ENCODE measurements at regions not wholly inside any gene's neighbourhood (a gene's known extent, or its start where the extent isn't known, plus 50 kb on each side); places are given as distances from the start of the nearest gene placed in this dataset.

DNA sequence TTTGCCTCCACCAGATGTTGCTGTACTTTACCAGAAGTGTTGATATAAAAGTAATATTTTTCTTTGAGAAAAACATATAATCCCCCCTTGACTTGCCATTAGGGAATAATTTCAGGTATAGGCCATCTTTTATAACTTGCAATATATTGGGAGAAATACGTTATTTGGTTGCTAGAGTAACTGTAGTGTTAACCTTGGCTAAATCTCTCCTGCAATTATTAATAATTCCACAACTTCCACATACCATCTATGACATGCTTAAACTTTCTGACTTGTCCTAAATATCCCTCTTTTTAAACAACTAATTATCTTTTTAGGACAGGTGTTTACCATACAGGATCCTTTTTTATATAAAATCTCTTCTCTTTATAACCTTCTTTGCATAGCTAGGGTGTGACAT lies 1048.2 kb downstream of the SLC16A7 start:
- Mint-ChIP-seq H3K36me3 (ENCODE audit: low read depth) (no peaks in the 10 kb centered on the region), H3K4me1 (no peaks in the 10 kb centered on the region), H3K4me3 (no peak overlapping the region), H3K9me3 (peaks cover 55% of the 10 kb centered on the region), H3K27ac (no peak overlapping the region), H3K27me3 (ENCODE audit: low read depth, poor library complexity) (peaks cover 3% of the 10 kb centered on the region)
- no peak for DNase-seq
- TF ChIP-seq, protein P1, sequence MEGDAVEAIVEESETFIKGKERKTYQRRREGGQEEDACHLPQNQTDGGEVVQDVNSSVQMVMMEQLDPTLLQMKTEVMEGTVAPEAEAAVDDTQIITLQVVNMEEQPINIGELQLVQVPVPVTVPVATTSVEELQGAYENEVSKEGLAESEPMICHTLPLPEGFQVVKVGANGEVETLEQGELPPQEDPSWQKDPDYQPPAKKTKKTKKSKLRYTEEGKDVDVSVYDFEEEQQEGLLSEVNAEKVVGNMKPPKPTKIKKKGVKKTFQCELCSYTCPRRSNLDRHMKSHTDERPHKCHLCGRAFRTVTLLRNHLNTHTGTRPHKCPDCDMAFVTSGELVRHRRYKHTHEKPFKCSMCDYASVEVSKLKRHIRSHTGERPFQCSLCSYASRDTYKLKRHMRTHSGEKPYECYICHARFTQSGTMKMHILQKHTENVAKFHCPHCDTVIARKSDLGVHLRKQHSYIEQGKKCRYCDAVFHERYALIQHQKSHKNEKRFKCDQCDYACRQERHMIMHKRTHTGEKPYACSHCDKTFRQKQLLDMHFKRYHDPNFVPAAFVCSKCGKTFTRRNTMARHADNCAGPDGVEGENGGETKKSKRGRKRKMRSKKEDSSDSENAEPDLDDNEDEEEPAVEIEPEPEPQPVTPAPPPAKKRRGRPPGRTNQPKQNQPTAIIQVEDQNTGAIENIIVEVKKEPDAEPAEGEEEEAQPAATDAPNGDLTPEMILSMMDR (IDR thresholded peaks at IDR 0.05): no peak

DNA sequence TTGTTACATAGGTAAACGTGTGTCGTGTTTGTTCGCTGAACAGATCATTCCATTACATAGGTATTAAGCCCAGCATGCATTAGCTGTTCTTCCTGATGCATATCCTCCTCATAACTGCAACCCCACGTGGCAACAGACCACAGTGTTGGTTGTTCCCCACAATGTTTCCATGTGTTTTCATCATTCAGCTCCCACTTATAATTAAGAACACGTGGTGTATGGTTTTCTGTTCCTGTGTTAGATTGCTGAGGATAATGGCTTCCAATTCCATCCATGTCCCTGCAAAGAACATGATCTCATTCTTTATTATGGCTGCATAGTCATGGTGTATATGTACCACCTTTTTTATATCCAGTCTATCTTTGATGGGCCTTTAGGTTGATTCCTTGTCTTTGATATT lies 1071.1 kb downstream of the SLC16A7 start:
- Mint-ChIP-seq H3K4me3 (no peak overlapping the region), H3K9me3 (no peaks in the 10 kb centered on the region), H3K36me3 (ENCODE audit: low read depth) (no peaks in the 10 kb centered on the region), H3K27me3 (ENCODE audit: low read depth, poor library complexity) (no peaks in the 10 kb centered on the region), H3K4me1 (no peaks in the 10 kb centered on the region), H3K27ac (no peak overlapping the region)
- DNase-seq: no peak
- TF ChIP-seq, protein P1 (IDR thresholded peaks at IDR 0.05): no peak

DNA sequence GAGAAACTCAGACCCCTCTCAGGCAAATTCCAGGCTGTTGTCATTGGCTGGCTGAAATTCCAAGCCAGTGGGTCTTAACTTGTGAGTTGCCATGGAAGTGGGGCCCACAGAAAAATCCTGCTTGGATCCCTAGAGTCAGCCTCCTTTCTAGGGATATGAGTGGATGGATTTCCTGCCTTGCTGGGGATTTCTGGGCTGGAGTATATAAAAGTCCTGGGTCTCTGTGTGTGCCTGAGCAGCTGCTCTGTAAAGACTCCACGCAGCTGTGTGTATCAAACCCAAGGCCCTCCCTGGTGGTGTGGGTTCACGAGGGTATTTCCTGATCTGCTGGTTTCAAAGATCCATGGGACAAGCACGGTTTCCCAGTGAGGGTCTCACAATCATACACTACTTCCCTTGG lies 1077.1 kb downstream of the SLC16A7 start:
- no peaks in the 10 kb centered on the region for H3K36me3 Mint-ChIP-seq (ENCODE audit: low read depth)
- H3K27me3 Mint-ChIP-seq (ENCODE audit: low read depth, poor library complexity): no peaks in the 10 kb centered on the region
- no peak overlapping the region for H3K4me3 Mint-ChIP-seq
- H3K27ac Mint-ChIP-seq: no peak overlapping the region
- DNase-seq: no peak
- no peaks in the 10 kb centered on the region for H3K4me1 Mint-ChIP-seq
- TF ChIP-seq, protein P1 (IDR thresholded peaks at IDR 0.05): no peak
- H3K9me3 Mint-ChIP-seq: peaks cover 4% of the 10 kb centered on the region

DNA sequence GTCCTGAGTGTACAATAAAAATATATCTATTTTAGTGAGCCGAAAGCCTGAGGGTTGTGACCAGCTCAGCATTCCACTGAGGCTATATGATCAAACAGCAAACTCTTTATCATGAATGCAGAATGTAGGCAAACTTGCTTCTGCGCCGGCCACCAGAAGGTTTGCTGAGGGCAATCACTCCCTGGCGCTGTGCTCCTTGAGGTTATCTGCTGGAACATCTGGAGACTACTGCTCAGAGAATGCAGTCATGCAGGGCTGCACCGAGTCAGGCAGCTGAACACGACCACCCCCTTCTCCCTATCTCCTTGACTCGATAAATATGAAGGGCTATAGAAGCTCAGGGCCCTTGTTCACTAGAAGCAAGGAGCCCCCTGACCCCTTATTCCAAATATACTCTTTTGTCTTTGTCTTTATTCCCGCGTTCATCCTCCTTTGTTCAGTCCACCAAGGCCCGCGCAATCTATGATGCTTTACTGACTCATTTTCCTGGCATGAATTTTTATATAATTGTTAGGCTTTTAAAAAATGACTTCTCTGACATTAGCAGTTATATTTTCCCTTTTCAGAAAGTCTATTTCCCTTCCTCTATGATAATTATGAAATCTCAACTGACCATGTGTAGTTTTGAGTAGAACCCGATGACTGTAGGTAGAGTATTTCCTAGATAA lies 1089.3 kb downstream of the SLC16A7 start:
- H3K27ac Mint-ChIP-seq: no peak overlapping the region
- peaks cover 3% of the 10 kb centered on the region for H3K9me3 Mint-ChIP-seq
- H3K4me3 Mint-ChIP-seq: no peak overlapping the region
- no peaks in the 10 kb centered on the region for H3K4me1 Mint-ChIP-seq
- TF ChIP-seq, protein P1 (IDR thresholded peaks at IDR 0.05): no peak
- DNase-seq: no peak
- no peaks in the 10 kb centered on the region for H3K36me3 Mint-ChIP-seq (ENCODE audit: low read depth)
- peaks cover 3% of the 10 kb centered on the region for H3K27me3 Mint-ChIP-seq (ENCODE audit: low read depth, poor library complexity)

DNA sequence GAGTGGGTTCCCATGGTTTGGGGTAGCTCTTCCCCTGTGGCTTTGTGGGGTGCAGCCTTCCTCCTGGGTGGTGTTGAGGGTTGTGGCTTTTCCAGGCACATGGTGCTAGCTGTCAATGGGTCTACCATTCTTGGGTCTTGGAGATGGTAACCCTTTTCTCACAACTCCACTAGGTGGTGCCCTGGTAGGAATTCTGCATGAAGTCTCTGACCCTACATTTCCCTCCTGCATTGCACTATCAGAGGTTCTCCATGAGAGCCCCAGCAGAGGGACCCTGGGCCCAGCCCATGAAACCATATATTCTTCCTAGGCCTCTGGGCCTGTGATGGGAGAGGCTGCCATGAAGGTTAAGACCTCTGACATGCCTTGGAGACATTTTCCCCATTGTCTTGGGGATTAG lies 1093.3 kb downstream of the SLC16A7 start:
- H3K27ac Mint-ChIP-seq: no peak overlapping the region
- H3K4me3 Mint-ChIP-seq: no peak overlapping the region
- no peaks in the 10 kb centered on the region for H3K36me3 Mint-ChIP-seq (ENCODE audit: low read depth)
- H3K9me3 Mint-ChIP-seq: peaks cover 3% of the 10 kb centered on the region
- TF ChIP-seq, protein P1 (IDR thresholded peaks at IDR 0.05): no peak
- no peaks in the 10 kb centered on the region for H3K4me1 Mint-ChIP-seq
- H3K27me3 Mint-ChIP-seq (ENCODE audit: low read depth, poor library complexity): no peaks in the 10 kb centered on the region
- DNase-seq: no peak

DNA sequence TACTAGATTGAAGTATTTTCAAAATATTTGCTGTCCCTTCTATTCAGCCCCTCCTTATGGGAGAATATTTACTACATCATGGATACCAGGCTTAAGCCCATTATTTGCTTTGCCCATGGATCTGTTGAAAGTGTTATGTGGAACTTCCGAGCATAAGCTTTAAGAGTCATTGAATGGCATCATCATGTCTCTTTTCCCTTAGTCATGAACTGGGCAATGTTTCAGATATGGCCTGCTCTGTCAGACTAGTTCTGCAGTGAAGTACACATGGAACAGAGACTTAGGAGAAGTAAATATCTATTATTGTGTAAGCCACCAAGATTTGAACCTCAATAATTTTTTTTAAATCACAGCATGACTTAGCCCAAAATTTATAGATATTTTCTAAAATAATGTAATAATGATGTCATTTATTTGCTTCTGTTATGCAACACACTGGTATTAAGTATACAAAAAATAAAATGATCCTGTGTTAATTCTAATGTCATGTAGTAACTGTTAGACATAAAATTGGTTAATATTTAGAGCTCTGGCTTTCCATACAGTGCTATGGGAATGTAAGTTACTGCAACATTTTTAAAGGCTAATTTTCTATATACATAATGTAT lies 1097.3 kb downstream of the SLC16A7 start:
- Mint-ChIP-seq H3K36me3 (ENCODE audit: low read depth) (no peaks in the 10 kb centered on the region), H3K27ac (no peak overlapping the region), H3K4me1 (peaks cover 6% of the 10 kb centered on the region), H3K9me3 (peaks cover 3% of the 10 kb centered on the region), H3K4me3 (no peak overlapping the region), H3K27me3 (ENCODE audit: low read depth, poor library complexity) (no peaks in the 10 kb centered on the region)
- no peak for DNase-seq
- TF ChIP-seq, protein P1 (IDR thresholded peaks at IDR 0.05): no peak

Measured in nephron progenitor cell (in vitro differentiated cells).